ENCODE measurements at regions not wholly inside any gene's neighbourhood (a gene's known extent, or its start where the extent isn't known, plus 50 kb on each side); places are given as distances from the start of the nearest gene placed in this dataset.

GRCh38 chr1:193929374-193930033, 743.1 kb upstream of the B3GALT2 start:
- H3K9ac ChIP-seq (ENCODE audit: insufficient read depth in 1 of 2, low read length in 2 of 2), result no peak overlapping the region
- 68 to 84% methylated on average over 4 of the region's 4 CpGs for WGBS, 2 donors
- TF ChIP-seq CTCF (IDR thresholded peaks at IDR 0.05; ENCODE audit: control extremely low read depth, extremely low read depth), result no peak
- H3K4me3 ChIP-seq, result no peak overlapping the region
- H3K9me3 ChIP-seq (ENCODE audit: control insufficient read depth in 4 of 4, insufficient read depth in 3 of 4, low read length in 3 of 4), result peaks cover 0 to 11% (median 6%) of the 10 kb centered on the region in 4 donors
- H3K4me1 ChIP-seq (ENCODE audit: control insufficient read depth in 5 of 5, insufficient read depth in 5 of 5, low read length in 5 of 5), result no peaks in the 10 kb centered on the region
- H3K36me3 ChIP-seq (ENCODE audit: control insufficient read depth in 4 of 4, insufficient read depth in 4 of 4, low read length in 4 of 4), result no peaks in the 10 kb centered on the region
- ATAC-seq (ENCODE audit: insufficient read depth, low FRiP score) (no peak), DNase-seq (no peak)
- no peaks in the 10 kb centered on the region for H3K27me3 ChIP-seq (ENCODE audit: control insufficient read depth in 3 of 3, insufficient read depth in 3 of 3, low read length in 2 of 3)
- H3K27ac ChIP-seq (ENCODE audit: low read depth in 1 of 2, low read length in 1 of 2), result no peak overlapping the region

DNA sequence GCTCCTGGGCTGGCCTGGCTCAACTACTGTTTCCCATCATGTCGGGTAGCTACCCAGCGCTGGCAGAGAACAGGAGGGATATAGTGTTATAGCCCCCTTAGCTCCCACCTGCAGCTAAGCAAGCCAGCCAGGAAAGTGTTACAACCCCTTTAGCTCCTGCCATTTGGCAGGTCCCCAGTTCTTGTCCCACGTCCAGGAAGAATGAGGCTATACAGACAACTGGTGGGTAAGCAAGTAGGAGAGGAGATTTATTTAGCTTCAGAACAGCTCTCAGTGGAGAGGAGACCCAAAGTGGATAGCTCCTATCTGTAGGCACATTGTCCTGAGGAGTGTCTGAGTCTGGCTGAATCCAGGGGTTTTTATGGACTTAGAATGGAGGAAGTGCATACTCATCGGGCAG, 741.1 kb upstream of the B3GALT2 start:
- Histone ChIP-seq H3K36me3 (ENCODE audit: control insufficient read depth in 4 of 4, insufficient read depth in 4 of 4, low read length in 4 of 4) (no peaks in the 10 kb centered on the region), H3K9ac (ENCODE audit: insufficient read depth in 1 of 2, low read length in 2 of 2) (no peak overlapping the region), H3K4me3 (no peak overlapping the region), H3K9me3 (ENCODE audit: control insufficient read depth in 4 of 4, insufficient read depth in 3 of 4, low read length in 3 of 4) (peaks cover 0 to 11% (median 6%) of the 10 kb centered on the region in 4 donors), H3K27ac (ENCODE audit: low read depth in 1 of 2, low read length in 1 of 2) (no peak overlapping the region), H3K27me3 (ENCODE audit: control insufficient read depth in 3 of 3, insufficient read depth in 3 of 3, low read length in 2 of 3) (no peaks in the 10 kb centered on the region), H3K4me1 (ENCODE audit: control insufficient read depth in 5 of 5, insufficient read depth in 5 of 5, low read length in 5 of 5) (no peaks in the 10 kb centered on the region)
- TF ChIP-seq CTCF (IDR thresholded peaks at IDR 0.05; ENCODE audit: control extremely low read depth, extremely low read depth), result no peak
- WGBS, 2 donors, result 57 to 69% methylated on average over 4 of the region's 4 CpGs
- DNase-seq, result peak in 1 of 3 donors; percentile 6
- ATAC-seq (ENCODE audit: insufficient read depth, low FRiP score), result no peak

- 94 to 95% methylated on average over 7 of the region's 7 CpGs for WGBS, 2 donors
- no peaks in the 10 kb centered on the region for H3K36me3 ChIP-seq (ENCODE audit: control insufficient read depth in 4 of 4, insufficient read depth in 4 of 4, low read length in 4 of 4)
- H3K4me3 ChIP-seq, result no peak overlapping the region
- no peak overlapping the region for H3K27ac ChIP-seq (ENCODE audit: low read depth in 1 of 2, low read length in 1 of 2)
- DNase-seq (no peak), ATAC-seq (ENCODE audit: insufficient read depth, low FRiP score) (no peak)
- H3K27me3 ChIP-seq (ENCODE audit: control insufficient read depth in 3 of 3, insufficient read depth in 3 of 3, low read length in 2 of 3), result no peaks in the 10 kb centered on the region
- TF ChIP-seq CTCF (IDR thresholded peaks at IDR 0.05; ENCODE audit: control extremely low read depth, extremely low read depth), result no peak
- H3K4me1 ChIP-seq (ENCODE audit: control insufficient read depth in 5 of 5, insufficient read depth in 5 of 5, low read length in 5 of 5), result no peaks in the 10 kb centered on the region
- no peak overlapping the region for H3K9ac ChIP-seq (ENCODE audit: insufficient read depth in 1 of 2, low read length in 2 of 2)
- H3K9me3 ChIP-seq (ENCODE audit: control insufficient read depth in 4 of 4, insufficient read depth in 3 of 4, low read length in 3 of 4), result peaks cover 0 to 11% (median 6%) of the 10 kb centered on the region in 4 donors
These were observed 740.5 kb upstream of the B3GALT2 start for GRCh38 chr1:193926956-193927355.

- no peaks in the 10 kb centered on the region for H3K9me3 ChIP-seq (ENCODE audit: control insufficient read depth in 4 of 4, insufficient read depth in 3 of 4, low read length in 3 of 4)
- H3K27me3 ChIP-seq (ENCODE audit: control insufficient read depth in 3 of 3, insufficient read depth in 3 of 3, low read length in 2 of 3), result no peaks in the 10 kb centered on the region
- H3K9ac ChIP-seq (ENCODE audit: insufficient read depth in 1 of 2, low read length in 2 of 2), result no peak overlapping the region
- no peaks in the 10 kb centered on the region for H3K36me3 ChIP-seq (ENCODE audit: control insufficient read depth in 4 of 4, insufficient read depth in 4 of 4, low read length in 4 of 4)
- H3K4me3 ChIP-seq, result no peak overlapping the region
- no peak for TF ChIP-seq CTCF (IDR thresholded peaks at IDR 0.05; ENCODE audit: control extremely low read depth, extremely low read depth)
- no peaks in the 10 kb centered on the region for H3K4me1 ChIP-seq (ENCODE audit: control insufficient read depth in 5 of 5, insufficient read depth in 5 of 5, low read length in 5 of 5)
- no peak for ATAC-seq (ENCODE audit: insufficient read depth, low FRiP score)
- no peak overlapping the region for H3K27ac ChIP-seq (ENCODE audit: low read depth in 1 of 2, low read length in 1 of 2)
- DNase-seq, result peak in 2 of 3 donors; percentile 5 to 6
- WGBS, 2 donors, result 87 to 92% methylated on average over 1 of the region's 1 CpG
These were observed 733.4 kb upstream of the B3GALT2 start for GRCh38 chr1:193919827-193920226.

Data from lung (tissue), 11 donors.